OCI-LY7 (cell line): ENCODE measurements at regions not wholly inside any gene's neighbourhood (a gene's known extent, or its start where the extent isn't known, plus 50 kb on each side); places are given as distances from the start of the nearest gene placed in this dataset.

Source experiments
- BruUV-seq: library from RNA; stranded (reverse); fragments of 400-500 nt; replicated peaks from 2 replicates; lab custom pipeline; 2021; lab: Mats Ljungman, UMichigan
- CTCF ChIA-PET: fragments of 300-600 bp; sonication (Branson Sonifier 250); formaldehyde crosslinking; loops from one replicate; lab custom pipeline; 2022; ENCODE audit warnings: antibody characterized with exemption; ENCODE audit not compliant: unreplicated experiment; lab: Charles Lee
- POLR2A ChIA-PET: fragments of 300-600 bp; sonication (Branson Sonifier 250); formaldehyde crosslinking; loops from one replicate; lab custom pipeline; 2022; ENCODE audit warnings: antibody characterized with exemption; lab: Charles Lee
- DNase-seq: peaks from one replicate; pipeline ENCODE4 v3.0.0-alpha.2; 2015; ENCODE audit warnings: low spot score
- H2AFZ ChIP-seq: fragments of 200-600 bp; sonication (generic), shearing (Covaris generic); 2 replicates; pipeline ENCODE4 v1.6.1; 2014; ENCODE audit warnings: mild to moderate bottlenecking, antibody characterized with exemption, low read length, moderate library complexity
- H3K27ac ChIP-seq: fragments of 200-600 bp; sonication (generic); 2 replicates; pipeline ENCODE4 v1.5.1; 2014; ENCODE audit warnings: mixed run types, low read depth, mild to moderate bottlenecking, moderate library complexity, low read length, inconsistent platforms; ENCODE audit not compliant: poor library complexity, severe bottlenecking
- H3K36me3 ChIP-seq: fragments of 200-600 bp; sonication (generic); 2 replicates; pipeline ENCODE4 v1.6.1; 2014; ENCODE audit warnings: mild to moderate bottlenecking, antibody characterized with exemption, low read length, moderate library complexity, mixed read lengths; ENCODE audit not compliant: insufficient read depth
- H3K4me1 ChIP-seq: fragments of 200-600 bp; sonication (generic); 2 replicates; pipeline ENCODE4 v1.5.1; 2014; ENCODE audit warnings: mild to moderate bottlenecking, low read length; ENCODE audit not compliant: insufficient read depth, poor library complexity, severe bottlenecking
- H3K4me2 ChIP-seq: fragments of 200-600 bp; sonication (generic); 2 replicates; pipeline ENCODE4 v1.6.1; 2014; ENCODE audit warnings: mild to moderate bottlenecking, low read length
- H3K4me3 ChIP-seq: fragments of 200-600 bp; sonication (generic); 2 replicates; pipeline ENCODE4 v1.5.1; 2014; ENCODE audit warnings: mild to moderate bottlenecking, low read depth, low read length; ENCODE audit not compliant: poor library complexity, severe bottlenecking
- H3K79me2 ChIP-seq: fragments of 200-600 bp; sonication (generic); 2 replicates; pipeline ENCODE4 v1.6.1; 2016; ENCODE audit warnings: low read depth, mild to moderate bottlenecking, low read length, moderate library complexity, mixed read lengths; ENCODE audit not compliant: insufficient read depth
- H3K9me2 ChIP-seq: fragments of 200-600 bp; sonication (generic); 2 replicates; pipeline ENCODE4 v1.6.1; 2016; ENCODE audit warnings: mild to moderate bottlenecking, low read length, mixed read lengths; ENCODE audit not compliant: insufficient read depth
- H3K9me3 ChIP-seq: fragments of 200-600 bp; sonication (generic); 2 replicates; pipeline ENCODE4 v1.6.1; 2014; ENCODE audit warnings: mild to moderate bottlenecking, mixed run types, low read length, mixed read lengths
- H4K20me1 ChIP-seq: fragments of 200-600 bp; sonication (generic); 2 replicates; pipeline ENCODE4 v1.6.1; 2014; ENCODE audit warnings: mild to moderate bottlenecking, antibody characterized with exemption, low read length, moderate library complexity, mixed read lengths; ENCODE audit not compliant: insufficient read depth
- CTCF ChIP-seq: fragments of 200-600 bp; sonication (generic); conservative IDR thresholded peaks from 2 replicates; pipeline ENCODE4 v1.5.1; 2014; ENCODE audit warnings: mild to moderate bottlenecking, antibody characterized with exemption, low read length, moderate library complexity, mixed read lengths
- EZH2phosphoT487 ChIP-seq: fragments of 200-600 bp; sonication (generic); IDR thresholded peaks from 2 replicates; pipeline ENCODE4 v1.6.1; 2018; ENCODE audit warnings: low read depth, borderline replicate concordance, mild to moderate bottlenecking, mixed run types, antibody characterized with exemption, low read length, moderate library complexity, mixed read lengths
- intact Hi-C: fragments of 100-400 bp; cut with micrococcal nuclease; formaldehyde crosslinking; loops from one replicate; pipeline ENCODE4 v1.10.0; 2022; ENCODE audit not compliant: unreplicated experiment

- no peaks in the 10 kb centered on the region for H3K9me3 ChIP-seq
- H3K4me2 ChIP-seq: no peak overlapping the region
- no peaks in the 10 kb centered on the region for H3K36me3 ChIP-seq
- H4K20me1 ChIP-seq: no peaks in the 10 kb centered on the region
- ChIA-PET POLR2A (interaction anchor here (0.7 kb wide), 1 partner anchor 111 kb away, joined by 3 read pairs; no protein-coding TSS in a partner anchor), CTCF (no interaction called here)
- no peaks in the 10 kb centered on the region for H3K4me1 ChIP-seq
- intact Hi-C loops: no loop called here
- DNase-seq: no peak
- no peak overlapping the region for H3K27ac ChIP-seq
- no TSS peak for BruUV-seq
- TF ChIP-seq CTCF (no peak), EZH2phosphoT487 (no peak)
- H2AFZ ChIP-seq: no peak overlapping the region
- no peaks in the 10 kb centered on the region for H3K9me2 ChIP-seq
- no peak overlapping the region for H3K4me3 ChIP-seq
- H3K79me2 ChIP-seq: no peaks in the 10 kb centered on the region
Measured at GRCh38 chr5:52543594-52543993, 244.1 kb upstream of the ITGA1 start.

- CTCF ChIA-PET: no interaction called here
Measured at GRCh38 chr5:52544738-52545137, 243.0 kb upstream of the ITGA1 start.

GRCh38 chr5:52554293-52554692 is 233.4 kb upstream of the ITGA1 start:
- Histone ChIP-seq H3K4me1 (no peaks in the 10 kb centered on the region), H3K4me3 (no peak overlapping the region), H3K9me3 (no peaks in the 10 kb centered on the region), H3K4me2 (no peak overlapping the region), H3K36me3 (no peaks in the 10 kb centered on the region), H3K27ac (no peak overlapping the region), H3K9me2 (no peaks in the 10 kb centered on the region), H4K20me1 (no peaks in the 10 kb centered on the region), H2AFZ (no peak overlapping the region), H3K79me2 (no peaks in the 10 kb centered on the region)
- TF ChIP-seq EZH2phosphoT487 (no peak), CTCF (no peak)
- intact Hi-C loops: no loop called here
- no TSS peak for BruUV-seq
- no peak for DNase-seq
- CTCF ChIA-PET: no interaction called here
- POLR2A ChIA-PET: no interaction called here

More at GRCh38 chr5:52544738-52545137, 243.0 kb upstream of the ITGA1 start:
- H4K20me1 ChIP-seq: no peaks in the 10 kb centered on the region
- intact Hi-C loops: no loop called here
- no peak overlapping the region for H2AFZ ChIP-seq
- H3K9me3 ChIP-seq: no peaks in the 10 kb centered on the region
- POLR2A ChIA-PET: no interaction called here
- BruUV-seq: no TSS peak
- TF ChIP-seq EZH2phosphoT487 (no peak), CTCF (no peak)
- no peak overlapping the region for H3K4me2 ChIP-seq
- H3K27ac ChIP-seq: no peak overlapping the region
- no peak overlapping the region for H3K4me3 ChIP-seq
- H3K9me2 ChIP-seq: no peaks in the 10 kb centered on the region
- no peaks in the 10 kb centered on the region for H3K4me1 ChIP-seq
- no peaks in the 10 kb centered on the region for H3K36me3 ChIP-seq
- no peak for DNase-seq
- no peaks in the 10 kb centered on the region for H3K79me2 ChIP-seq
